Mesendoderm (in vitro differentiated cells): ENCODE measurements at regions not wholly inside any gene's neighbourhood (a gene's known extent, or its start where the extent isn't known, plus 50 kb on each side); places are given as distances from the start of the nearest gene placed in this dataset.
A peak's percentile ranks its signal among the peaks of the same experiment; 100 is the strongest.

Experiments
- DNase-seq: peaks from one replicate; pipeline ENCODE4 v3.0.0; 2013
- H2AK5ac ChIP-seq: 2 replicates; pipeline ENCODE4 v1.6.1; 2013; ENCODE audit warnings: low read length, inconsistent platforms
- H2BK120ac ChIP-seq: 2 replicates; pipeline ENCODE4 v1.6.1; 2013; ENCODE audit warnings: low read depth, mild to moderate bottlenecking, low read length, moderate library complexity, mixed read lengths
- H2BK15ac ChIP-seq: replicated peaks from 2 replicates; pipeline ENCODE4 v1.6.1; 2013; ENCODE audit warnings: low read depth, mild to moderate bottlenecking, moderate library complexity
- H2BK5ac ChIP-seq: 2 replicates; pipeline ENCODE4 v1.6.1; 2013; ENCODE audit warnings: low read length, inconsistent platforms
- H3K18ac ChIP-seq: 2 replicates; pipeline ENCODE4 v1.6.1; 2013; ENCODE audit warnings: mild to moderate bottlenecking, low read length, mixed read lengths
- H3K23ac ChIP-seq: one replicate; pipeline ENCODE4 v1.6.1; 2013; ENCODE audit warnings: low read length
- H3K27ac ChIP-seq: 2 replicates; pipeline ENCODE4 v1.5.1; 2013; ENCODE audit warnings: low read depth, mild to moderate bottlenecking, inconsistent platforms, low read length, moderate library complexity
- H3K27me3 ChIP-seq: 2 replicates; pipeline ENCODE4 v1.6.1; 2013; ENCODE audit warnings: low read length, control low read depth, mild to moderate bottlenecking, inconsistent platforms; ENCODE audit not compliant: insufficient read depth, poor library complexity
- H3K36me3 ChIP-seq: 2 replicates; pipeline ENCODE4 v1.6.1; 2013; ENCODE audit warnings: low read length, inconsistent platforms; ENCODE audit not compliant: control insufficient read depth, insufficient read depth
- H3K4ac ChIP-seq: one replicate; pipeline ENCODE4 v1.6.1; 2013; ENCODE audit warnings: low read depth, mild to moderate bottlenecking, low read length, moderate library complexity
- H3K4me1 ChIP-seq: 2 replicates; pipeline ENCODE4 v1.6.1; 2013; ENCODE audit warnings: low read depth, low read length, inconsistent platforms; ENCODE audit not compliant: control insufficient read depth
- H3K4me2 ChIP-seq: 2 replicates; pipeline ENCODE4 v1.6.1; 2013; ENCODE audit warnings: low read length
- H3K4me3 ChIP-seq: 2 replicates; pipeline ENCODE4 v1.5.1; 2013; ENCODE audit warnings: mild to moderate bottlenecking, low read length
- H3K56ac ChIP-seq: one replicate; pipeline ENCODE4 v1.6.1; 2013; ENCODE audit warnings: low read length
- H3K79me1 ChIP-seq: 2 replicates; pipeline ENCODE4 v1.6.1; 2013; ENCODE audit warnings: low read length, inconsistent platforms
- H3K79me2 ChIP-seq: 2 replicates; pipeline ENCODE4 v1.6.1; 2013; ENCODE audit warnings: mild to moderate bottlenecking, low read length; ENCODE audit not compliant: control insufficient read depth, insufficient read depth
- H3K9ac ChIP-seq: 2 replicates; pipeline ENCODE4 v1.6.1; 2013; ENCODE audit warnings: low read length, inconsistent platforms
- H4K5ac ChIP-seq: one replicate; pipeline ENCODE4 v1.6.1; 2013; ENCODE audit warnings: low read length
- H4K8ac ChIP-seq: one replicate; pipeline ENCODE4 v1.6.1; 2013; ENCODE audit warnings: low read depth, mild to moderate bottlenecking, control low read depth, low read length, moderate library complexity
- WGBS: extraction: QIAGEN DNeasy Blood & Tissue Kit; methylation state at CpG from one replicate; pipeline ENCODE4 v1.1.7; 2013; ENCODE audit warnings: low lambda C conversion rate, missing lambda C conversion rate; ENCODE audit not compliant: insufficient coverage; ENCODE audit errors: extremely low coverage; 5-methylcytosine and 5-hydroxymethylcytosine counted together

DNA sequence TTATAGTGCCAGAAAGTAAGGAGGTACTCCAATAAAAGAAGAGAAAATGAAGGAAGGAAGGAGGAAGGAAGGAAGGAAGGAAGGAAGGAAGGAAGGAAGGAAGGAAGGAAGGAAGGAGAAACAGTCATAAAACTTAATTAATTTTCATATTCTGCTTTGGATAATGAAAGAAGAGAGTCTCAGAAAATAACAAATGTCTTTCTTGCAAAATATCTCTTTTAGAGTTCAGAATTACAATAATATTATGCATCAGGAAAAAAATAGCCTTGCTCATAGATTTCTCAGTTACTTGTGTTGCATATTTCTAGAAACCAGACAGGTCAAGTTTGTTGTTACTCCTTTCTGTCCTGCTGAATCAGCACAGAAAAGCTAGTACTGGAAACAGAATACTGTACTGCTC, 130.1 kb upstream of the DKK2 start:
- Histone ChIP-seq H3K4me2 (no peak overlapping the region), H2BK5ac (no peak overlapping the region), H3K18ac (no peak overlapping the region), H3K9ac (no peak overlapping the region), H3K27me3 (no peaks in the 10 kb centered on the region), H3K4me3 (no peak overlapping the region), H3K23ac (no peak overlapping the region), H3K4me1 (no peaks in the 10 kb centered on the region), H2AK5ac (no peak overlapping the region), H4K5ac (no peak overlapping the region), H3K27ac (no peak overlapping the region), H2BK15ac (no peak overlapping the region), H3K79me2 (no peaks in the 10 kb centered on the region), H2BK120ac (no peak overlapping the region), H3K56ac (no peak overlapping the region), H3K4ac (no peak overlapping the region), H3K79me1 (no peaks in the 10 kb centered on the region), H3K36me3 (no peaks in the 10 kb centered on the region), H4K8ac (no peak overlapping the region)
- DNase-seq, result no peak

GRCh38 chr4:107164962-107165475, 128.9 kb upstream of the DKK2 start:
- no peaks in the 10 kb centered on the region for H3K4me1 ChIP-seq
- no peaks in the 10 kb centered on the region for H3K79me2 ChIP-seq
- no peaks in the 10 kb centered on the region for H3K27me3 ChIP-seq
- H3K9ac ChIP-seq, result no peak overlapping the region
- no peak overlapping the region for H3K4ac ChIP-seq
- H3K27ac ChIP-seq, result no peak overlapping the region
- H2BK120ac ChIP-seq, result no peak overlapping the region
- no peak overlapping the region for H2BK5ac ChIP-seq
- no peak overlapping the region for H2AK5ac ChIP-seq
- no peak overlapping the region for H2BK15ac ChIP-seq
- H3K79me1 ChIP-seq, result no peaks in the 10 kb centered on the region
- H3K36me3 ChIP-seq, result no peaks in the 10 kb centered on the region
- no peak for DNase-seq
- no peak overlapping the region for H3K4me3 ChIP-seq
- no peak overlapping the region for H3K4me2 ChIP-seq
- no CpG with 5 or more reads among the region's 2 CpGs for WGBS
- no peak overlapping the region for H3K56ac ChIP-seq
- no peak overlapping the region for H4K5ac ChIP-seq
- no peak overlapping the region for H4K8ac ChIP-seq
- no peak overlapping the region for H3K18ac ChIP-seq
- no peak overlapping the region for H3K23ac ChIP-seq

DNA sequence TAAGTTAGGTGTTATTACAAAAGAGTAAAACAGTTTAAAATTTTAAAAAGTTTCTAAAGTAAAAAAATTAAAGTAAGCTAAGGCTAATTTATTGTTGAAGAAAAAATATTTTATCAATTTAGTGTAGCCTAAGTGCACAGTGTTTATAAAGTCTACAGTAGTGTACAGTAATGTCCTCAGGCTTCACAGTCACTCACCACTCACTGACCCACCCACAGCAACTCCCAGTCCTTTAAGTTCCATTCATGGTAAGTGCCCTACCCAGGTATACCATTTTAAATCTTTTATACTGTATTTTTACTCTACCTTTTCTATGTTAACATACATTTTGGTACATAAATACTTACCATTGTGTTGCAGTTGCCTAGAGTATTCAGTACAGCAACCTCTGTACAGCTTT, 120.3 kb upstream of the DKK2 start:
- Histone ChIP-seq H3K56ac (no peak overlapping the region), H3K4ac (no peak overlapping the region), H3K4me1 (peaks cover 6% of the 10 kb centered on the region), H3K79me1 (no peaks in the 10 kb centered on the region), H2AK5ac (no peak overlapping the region), H3K9ac (no peak overlapping the region), H3K27me3 (no peaks in the 10 kb centered on the region), H3K4me2 (no peak overlapping the region), H3K79me2 (no peaks in the 10 kb centered on the region), H3K27ac (no peak overlapping the region), H4K5ac (no peak overlapping the region), H4K8ac (no peak overlapping the region), H3K23ac (no peak overlapping the region), H3K4me3 (no peak overlapping the region), H2BK120ac (no peak overlapping the region), H3K18ac (no peak overlapping the region), H3K36me3 (no peaks in the 10 kb centered on the region), H2BK15ac (no peak overlapping the region), H2BK5ac (no peak overlapping the region)
- DNase-seq, result no peak

GRCh38 chr4:107155366-107155765, 119.3 kb upstream of the DKK2 start:
- no CpG with 5 or more reads among the region's 2 CpGs for WGBS
- no peak overlapping the region for H3K4me2 ChIP-seq
- H2BK15ac ChIP-seq, result no peak overlapping the region
- no peaks in the 10 kb centered on the region for H3K27me3 ChIP-seq
- peak overlapping the region; percentile 12 for H3K18ac ChIP-seq
- H3K79me2 ChIP-seq, result no peaks in the 10 kb centered on the region
- H2BK5ac ChIP-seq, result no peak overlapping the region
- no peak overlapping the region for H3K23ac ChIP-seq
- no peak overlapping the region for H3K9ac ChIP-seq
- H4K8ac ChIP-seq, result no peak overlapping the region
- peaks cover 6% of the 10 kb centered on the region for H3K4me1 ChIP-seq
- no peak overlapping the region for H2BK120ac ChIP-seq
- no peak overlapping the region for H3K27ac ChIP-seq
- no peak overlapping the region for H3K4ac ChIP-seq
- no peak overlapping the region for H3K4me3 ChIP-seq
- no peak overlapping the region for H2AK5ac ChIP-seq
- no peak overlapping the region for H4K5ac ChIP-seq
- H3K36me3 ChIP-seq, result no peaks in the 10 kb centered on the region
- DNase-seq, result no peak
- no peaks in the 10 kb centered on the region for H3K79me1 ChIP-seq
- no peak overlapping the region for H3K56ac ChIP-seq

DNA sequence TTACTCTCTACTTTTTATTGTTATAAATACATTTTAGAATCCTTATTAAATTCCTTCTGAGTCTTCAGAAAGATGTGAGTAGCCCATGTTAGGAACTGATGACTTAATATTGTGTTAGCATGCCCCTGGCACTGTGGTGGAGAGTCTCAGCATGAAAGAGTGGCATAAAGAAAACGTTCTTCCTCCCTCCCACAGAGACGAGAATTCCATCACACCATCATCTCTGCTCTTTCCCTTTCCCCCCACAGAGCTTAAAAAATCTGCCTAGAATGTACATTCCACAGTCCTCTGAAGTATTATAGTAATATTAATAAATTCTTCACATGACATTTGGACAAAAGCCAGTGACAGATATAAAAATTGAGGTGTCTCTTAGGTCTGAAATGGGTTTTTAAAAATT, 117.8 kb upstream of the DKK2 start:
- Histone ChIP-seq H3K27me3 (no peaks in the 10 kb centered on the region), H3K18ac (no peak overlapping the region), H3K9ac (no peak overlapping the region), H4K5ac (no peak overlapping the region), H3K4me2 (no peak overlapping the region), H2BK15ac (no peak overlapping the region), H3K4me3 (no peak overlapping the region), H3K27ac (no peak overlapping the region), H3K79me1 (no peaks in the 10 kb centered on the region), H3K4me1 (peaks cover 6% of the 10 kb centered on the region), H3K4ac (no peak overlapping the region), H4K8ac (no peak overlapping the region), H2BK5ac (no peak overlapping the region), H3K23ac (no peak overlapping the region), H3K56ac (peak overlapping the region; percentile 6), H3K36me3 (no peaks in the 10 kb centered on the region), H3K79me2 (no peaks in the 10 kb centered on the region), H2AK5ac (no peak overlapping the region), H2BK120ac (no peak overlapping the region)
- peak; percentile 28 for DNase-seq
- WGBS, result no CpG with 5 or more reads among the region's 2 CpGs

DNA sequence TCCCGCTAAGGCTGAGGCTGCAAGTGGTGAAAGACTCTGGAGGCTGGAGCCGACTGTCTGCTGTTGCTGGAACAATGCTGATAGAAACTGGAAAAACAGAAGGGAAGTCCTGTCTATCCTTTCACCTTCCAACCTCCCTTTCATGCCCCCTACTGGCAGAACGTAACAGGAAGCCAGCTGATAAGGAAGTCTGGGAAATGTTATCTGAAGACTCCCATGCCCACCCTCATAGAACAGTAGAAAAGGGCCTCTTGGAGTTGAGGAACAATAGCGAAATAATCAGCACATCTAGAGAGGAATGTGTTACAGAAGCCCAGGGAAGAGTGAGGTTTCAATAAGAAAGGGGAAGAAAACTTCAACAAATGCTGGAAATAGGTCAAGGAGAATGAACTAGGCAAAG, 117.1 kb upstream of the DKK2 start:
- Histone ChIP-seq H2AK5ac (no peak overlapping the region), H3K4me1 (peaks cover 6% of the 10 kb centered on the region), H3K79me1 (no peaks in the 10 kb centered on the region), H3K23ac (no peak overlapping the region), H3K36me3 (no peaks in the 10 kb centered on the region), H3K56ac (peak overlapping the region; percentile 79), H3K4me3 (no peak overlapping the region), H3K4ac (no peak overlapping the region), H3K18ac (peak overlapping the region; percentile 71), H2BK120ac (no peak overlapping the region), H3K79me2 (no peaks in the 10 kb centered on the region), H2BK5ac (no peak overlapping the region), H4K5ac (no peak overlapping the region), H3K9ac (no peak overlapping the region), H2BK15ac (no peak overlapping the region), H3K27ac (peak overlapping the region; percentile 93), H4K8ac (no peak overlapping the region), H3K27me3 (no peaks in the 10 kb centered on the region), H3K4me2 (no peak overlapping the region)
- no CpG with 5 or more reads among the region's 4 CpGs for WGBS
- peak; percentile 98 for DNase-seq
